Uterus (tissue), 2 donors: ENCODE measurements at regions not wholly inside any gene's neighbourhood (a gene's known extent, or its start where the extent isn't known, plus 50 kb on each side); places are given as distances from the start of the nearest gene placed in this dataset.

Experiments
- POLR2A ChIP-seq, 2 donors: fragments of 450-650 bp; IDR thresholded peaks; one replicate each; pipeline ENCODE4 v1.6.1; 2016; ENCODE audit warnings: antibody characterized with exemption in 2 of 2, mild to moderate bottlenecking in 1 of 2, moderate library complexity in 1 of 2
- TF ChIP-seq, protein P1 (sequence below), 4 experiments: fragments of 200-600 bp in 2 of 4; fragments of 450-650 bp in 2 of 4; sonication (generic) in 2 of 4; IDR thresholded peaks; one replicate each; pipeline ENCODE4 v1.5.1; 2016 to 2019; ENCODE audit warnings: antibody characterized with exemption in 4 of 4, mild to moderate bottlenecking in 2 of 4, moderate library complexity in 1 of 4

DNA sequence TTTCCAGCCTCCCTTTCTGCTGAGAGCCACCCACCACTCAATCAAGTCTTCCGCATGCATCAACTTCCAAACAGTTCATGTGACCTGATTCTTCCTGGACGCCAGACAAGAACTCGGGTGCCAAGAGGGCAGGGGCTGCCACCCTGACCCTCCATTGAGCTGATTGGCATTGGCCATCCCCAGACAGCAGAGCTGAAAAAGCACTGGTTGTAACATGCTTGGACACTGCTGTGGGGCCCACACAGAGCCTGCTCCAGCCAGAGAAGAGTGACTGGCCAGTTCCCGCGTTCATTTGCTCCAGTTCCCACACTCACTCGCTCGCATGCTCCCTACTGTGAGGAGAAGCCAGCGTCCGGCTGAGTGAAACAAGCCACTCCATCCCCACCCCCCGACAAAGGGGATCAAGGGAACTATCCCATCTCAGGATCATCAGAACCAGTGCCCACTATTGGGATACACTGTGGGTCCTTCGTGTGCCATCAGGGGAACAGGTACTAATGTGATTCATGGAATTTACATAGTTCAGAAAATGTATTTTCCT is 420.3 kb downstream of the NPHP4 start:
- TF ChIP-seq, protein P1, sequence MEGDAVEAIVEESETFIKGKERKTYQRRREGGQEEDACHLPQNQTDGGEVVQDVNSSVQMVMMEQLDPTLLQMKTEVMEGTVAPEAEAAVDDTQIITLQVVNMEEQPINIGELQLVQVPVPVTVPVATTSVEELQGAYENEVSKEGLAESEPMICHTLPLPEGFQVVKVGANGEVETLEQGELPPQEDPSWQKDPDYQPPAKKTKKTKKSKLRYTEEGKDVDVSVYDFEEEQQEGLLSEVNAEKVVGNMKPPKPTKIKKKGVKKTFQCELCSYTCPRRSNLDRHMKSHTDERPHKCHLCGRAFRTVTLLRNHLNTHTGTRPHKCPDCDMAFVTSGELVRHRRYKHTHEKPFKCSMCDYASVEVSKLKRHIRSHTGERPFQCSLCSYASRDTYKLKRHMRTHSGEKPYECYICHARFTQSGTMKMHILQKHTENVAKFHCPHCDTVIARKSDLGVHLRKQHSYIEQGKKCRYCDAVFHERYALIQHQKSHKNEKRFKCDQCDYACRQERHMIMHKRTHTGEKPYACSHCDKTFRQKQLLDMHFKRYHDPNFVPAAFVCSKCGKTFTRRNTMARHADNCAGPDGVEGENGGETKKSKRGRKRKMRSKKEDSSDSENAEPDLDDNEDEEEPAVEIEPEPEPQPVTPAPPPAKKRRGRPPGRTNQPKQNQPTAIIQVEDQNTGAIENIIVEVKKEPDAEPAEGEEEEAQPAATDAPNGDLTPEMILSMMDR (IDR thresholded peaks at IDR 0.05): no peak
- TF ChIP-seq POLR2A (IDR thresholded peaks at IDR 0.05): no peak
